RCC 7860 (cell line): ENCODE measurements at regions not wholly inside any gene's neighbourhood (a gene's known extent, or its start where the extent isn't known, plus 50 kb on each side); places are given as distances from the start of the nearest gene placed in this dataset.
"Not testable (repeated sequence)": the region's sequence is repeated elsewhere in the genome, so short reads cannot be mapped to it uniquely, and the experiment has no call there.

Experiments used
- DNase-seq: peaks from one replicate; pipeline ENCODE4 v3.0.0-alpha.2; 2015; ENCODE audit warnings: low spot score
- FAIRE-seq: peaks from 2 replicates; lab custom pipeline; 2012; peaks lifted over from hg19 to GRCh38; lab: Jason Lieb, UNC

GRCh38 chr1:88541596-88541995 is 142.5 kb upstream of the PKN2 start:
- FAIRE-seq (no peak), DNase-seq (no peak)

GRCh38 chr1:88544195-88544594 is 139.9 kb upstream of the PKN2 start:
- FAIRE-seq (no peak), DNase-seq (no peak)

GRCh38 chr1:88549536-88549935 is 134.5 kb upstream of the PKN2 start:
- no peak for DNase-seq
- FAIRE-seq, result peak; percentile 12

GRCh38 chr1:88552226-88552625 is 131.8 kb upstream of the PKN2 start:
- DNase-seq, result no peak
- no peak for FAIRE-seq

- DNase-seq (no peak), FAIRE-seq (no peak)
These were observed 127.1 kb upstream of the PKN2 start for GRCh38 chr1:88557014-88557413.

GRCh38 chr1:88560621-88561020 is 123.5 kb upstream of the PKN2 start:
- DNase-seq, result no peak
- FAIRE-seq, result no peak

- DNase-seq (no peak), FAIRE-seq (no peak)
These were observed 121.1 kb upstream of the PKN2 start for GRCh38 chr1:88562991-88563390.

- DNase-seq (no peak), FAIRE-seq (no peak)
These were observed 117.3 kb upstream of the PKN2 start for GRCh38 chr1:88566615-88567387.

GRCh38 chr1:88571506-88571905 is 112.6 kb upstream of the PKN2 start:
- no peak for FAIRE-seq
- DNase-seq, result no peak

GRCh38 chr1:88579598-88579997 is 104.5 kb upstream of the PKN2 start:
- DNase-seq (no peak), FAIRE-seq (no peak)

- FAIRE-seq (no peak), DNase-seq (no peak)
These were observed 102.4 kb upstream of the PKN2 start for GRCh38 chr1:88581703-88582102.

GRCh38 chr1:88593358-88593757 is 90.7 kb upstream of the PKN2 start:
- DNase-seq, result no peak
- FAIRE-seq, result no peak

GRCh38 chr1:88595355-88596002 is 88.6 kb upstream of the PKN2 start:
- DNase-seq (peak; percentile 54), FAIRE-seq (peak; percentile 17)

GRCh38 chr1:88597973-88598372 is 86.1 kb upstream of the PKN2 start:
- not testable (repeated sequence) for FAIRE-seq, DNase-seq

GRCh38 chr1:88608139-88608943 is 75.7 kb upstream of the PKN2 start:
- DNase-seq (peak; percentile 37), FAIRE-seq (no peak)

GRCh38 chr1:88609051-88609450 is 75.0 kb upstream of the PKN2 start:
- DNase-seq (no peak), FAIRE-seq (no peak)

- DNase-seq (no peak), FAIRE-seq (no peak)
These were observed 73.4 kb upstream of the PKN2 start for GRCh38 chr1:88610687-88611086.

- FAIRE-seq (no peak), DNase-seq (no peak)
These were observed 71.8 kb upstream of the PKN2 start for GRCh38 chr1:88612292-88612691.

- peak; percentile 70 for DNase-seq
These were observed 71.3 kb upstream of the PKN2 start for GRCh38 chr1:88612773-88613172.

GRCh38 chr1:88618331-88618730 is 65.7 kb upstream of the PKN2 start:
- FAIRE-seq, result no peak

More at GRCh38 chr1:88612773-88613172, 71.3 kb upstream of the PKN2 start:
- peak; percentile 91 for FAIRE-seq

GRCh38 chr1:88623101-88623500 is 61.0 kb upstream of the PKN2 start:
- DNase-seq, FAIRE-seq: not testable (repeated sequence)

More at GRCh38 chr1:88618331-88618730, 65.7 kb upstream of the PKN2 start:
- DNase-seq, result no peak
